HepG2 (cell line): ENCODE measurements at regions not wholly inside any gene's neighbourhood (a gene's known extent, or its start where the extent isn't known, plus 50 kb on each side); places are given as distances from the start of the nearest gene placed in this dataset.

Experiments used
- ATF6 ChIP-seq: sonication (generic); formaldehyde crosslinking; conservative IDR thresholded peaks from 2 replicates; pipeline ENCODE4 v1.4.0; 2020; ENCODE audit warnings: missing genetic modification reagents
- RAD51 ChIP-seq: fragments of 450-650 bp; IDR thresholded peaks from 2 replicates; pipeline ENCODE4 v1.6.1; 2016; ENCODE audit warnings: borderline replicate concordance
- ZFP37 ChIP-seq: sonication (generic); formaldehyde crosslinking; IDR thresholded peaks from 2 replicates; pipeline ENCODE4 v1.4.0; 2020; ENCODE audit warnings: missing genetic modification reagents, borderline replicate concordance

- TF ChIP-seq ATF6 (CRISPR knock-in tag) (no peak), RAD51 (no peak), ZFP37 (CRISPR knock-in tag) (no peak)
Observed at GRCh38 chr2:105582952-105583660, 161.6 kb upstream of the NCK2 start.
